Skin epidermis (tissue), 12 donors: ENCODE measurements at regions not wholly inside any gene's neighbourhood (a gene's known extent, or its start where the extent isn't known, plus 50 kb on each side); places are given as distances from the start of the nearest gene placed in this dataset.
"Not testable (repeated sequence)": the region's sequence is repeated elsewhere in the genome, so short reads cannot be mapped to it uniquely, and the experiment has no call there.

ENCODE experiments used
- H3K27ac ChIP-seq, 21 experiments: fragments of 200-600 bp; sonication (generic) in 11 of 21; one replicate each; pipeline ENCODE4 v1.5.0; 2020; ENCODE audit warnings: mild to moderate bottlenecking in 3 of 21, inconsistent platforms in 2 of 21, moderate library complexity in 2 of 21
- H3K4me3 ChIP-seq, 7 experiments: fragments of 200-600 bp; sonication (generic) in 2 of 7; one replicate each; pipeline ENCODE4 v1.5.0; 2020; ENCODE audit warnings: inconsistent platforms in 2 of 7, mild to moderate bottlenecking in 2 of 7, moderate library complexity in 1 of 7

DNA sequence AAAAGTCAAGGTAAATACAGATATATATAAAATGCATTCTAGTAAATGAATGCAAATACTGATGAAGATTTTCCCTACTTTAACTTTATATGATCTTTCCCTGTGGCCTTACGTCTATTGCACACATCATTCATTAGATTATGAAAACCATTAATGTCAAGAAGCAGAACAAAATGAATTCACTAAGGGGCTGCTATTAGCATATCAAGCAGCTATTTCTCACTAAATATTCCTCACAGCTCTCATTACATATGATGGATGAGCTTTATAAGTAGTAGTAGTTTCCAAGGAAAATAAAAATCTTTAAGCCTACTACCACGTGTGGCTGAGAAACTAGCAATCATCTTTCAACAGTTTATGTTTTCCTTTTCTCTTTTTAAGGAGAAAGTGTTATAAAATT lies 702.8 kb upstream of the SLC39A10 start:
- Histone ChIP-seq H3K4me3 (no peak overlapping the region), H3K27ac (no peak overlapping the region)

DNA sequence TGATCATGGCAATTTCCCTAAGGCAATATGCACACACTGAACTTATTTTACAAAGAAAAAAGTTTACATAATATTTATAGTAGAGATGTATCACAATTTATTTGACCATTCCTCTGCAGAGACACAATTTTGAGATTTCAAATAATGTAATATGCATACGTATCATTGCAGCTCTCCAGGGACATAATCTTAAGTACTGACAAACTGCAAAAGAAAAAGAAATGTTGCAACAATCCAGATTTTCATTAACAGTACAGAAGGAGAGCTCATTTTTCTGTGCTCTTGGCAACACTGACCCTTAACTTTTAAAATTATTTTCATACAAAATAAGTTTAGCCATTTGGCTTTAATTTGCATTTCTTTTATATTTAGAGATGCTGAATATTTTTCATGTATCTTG lies 710.2 kb upstream of the SLC39A10 start:
- Histone ChIP-seq H3K27ac (no peak overlapping the region), H3K4me3 (no peak overlapping the region)

DNA sequence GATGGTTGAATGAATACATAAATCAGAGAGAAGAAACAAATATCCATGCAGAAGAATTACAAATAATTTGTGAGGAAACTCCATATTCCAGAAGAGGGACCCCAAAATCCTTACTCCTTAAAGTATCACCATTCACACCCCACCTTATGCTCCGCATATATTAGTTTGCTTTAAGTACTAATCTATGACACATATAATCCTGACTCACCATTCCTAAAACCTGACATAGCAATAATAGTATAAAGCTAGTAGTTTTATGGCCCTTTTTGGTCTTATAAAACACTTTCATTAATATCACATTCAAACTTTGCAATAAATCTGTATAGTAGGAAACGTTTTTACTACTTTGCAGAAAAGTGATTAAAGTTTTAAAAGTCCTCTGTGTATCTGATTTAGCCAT lies 719.0 kb upstream of the SLC39A10 start:
- H3K4me3 ChIP-seq: no peak overlapping the region
- H3K27ac ChIP-seq: no peak overlapping the region

DNA sequence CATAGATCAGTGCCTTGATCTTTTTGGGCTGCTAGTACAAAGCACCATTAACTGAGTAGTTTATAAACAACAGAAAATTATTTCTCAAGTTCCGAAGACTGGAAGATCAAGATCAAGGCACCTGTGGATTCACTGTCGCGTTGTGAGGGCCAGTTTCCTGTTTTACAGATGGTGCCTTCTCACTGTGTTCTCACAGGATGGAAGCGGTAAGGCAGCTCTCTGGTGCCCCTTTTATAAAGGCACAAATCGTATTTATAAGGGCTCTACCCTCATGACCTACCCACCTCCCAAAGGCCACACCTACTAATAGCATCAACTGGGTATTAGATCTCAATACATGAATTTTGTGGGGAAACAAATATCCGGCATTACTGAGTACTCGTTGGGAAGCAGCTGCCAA lies 729.5 kb upstream of the SLC39A10 start:
- Histone ChIP-seq H3K27ac (no peak overlapping the region), H3K4me3 (no peak overlapping the region)

DNA sequence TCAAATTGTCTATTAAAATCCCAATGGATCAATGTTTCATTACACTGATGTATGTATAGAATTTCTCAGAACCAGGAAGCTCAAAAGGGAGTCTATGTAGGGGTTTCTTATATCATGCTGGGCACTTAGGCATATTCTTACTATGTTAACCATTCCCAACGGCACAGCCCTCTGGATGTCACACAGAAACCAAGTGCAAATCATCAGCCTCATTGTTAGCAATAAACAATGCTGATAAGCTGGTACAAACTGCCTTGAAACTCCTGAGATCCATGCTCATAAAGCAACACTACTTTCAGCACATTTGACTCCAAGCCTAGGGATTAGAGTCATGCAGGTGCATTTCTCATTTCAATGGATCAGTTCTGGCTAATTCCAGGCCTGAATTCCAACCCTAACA lies 730.2 kb upstream of the SLC39A10 start:
- H3K27ac ChIP-seq: no peak overlapping the region
- no peak overlapping the region for H3K4me3 ChIP-seq

DNA sequence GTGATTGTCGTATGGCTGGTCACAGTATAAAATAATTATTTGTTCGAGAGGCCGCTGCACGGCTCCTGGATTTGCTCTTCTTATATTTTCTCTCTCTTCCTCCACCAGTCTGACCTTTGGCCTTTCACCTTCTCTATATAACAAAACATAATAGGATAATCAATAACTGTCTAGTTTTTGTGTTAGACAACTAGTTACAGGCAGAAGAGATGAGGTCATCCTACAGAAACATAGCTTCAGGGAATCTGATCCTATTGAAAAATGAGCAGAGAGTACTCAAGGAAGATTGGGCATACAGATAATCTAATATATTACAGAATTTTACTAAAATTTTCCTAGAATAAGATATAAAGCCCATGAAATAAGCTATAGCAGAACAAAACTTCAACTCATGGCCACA lies 731.3 kb upstream of the SLC39A10 start:
- Histone ChIP-seq H3K4me3 (no peak overlapping the region), H3K27ac (no peak overlapping the region)

DNA sequence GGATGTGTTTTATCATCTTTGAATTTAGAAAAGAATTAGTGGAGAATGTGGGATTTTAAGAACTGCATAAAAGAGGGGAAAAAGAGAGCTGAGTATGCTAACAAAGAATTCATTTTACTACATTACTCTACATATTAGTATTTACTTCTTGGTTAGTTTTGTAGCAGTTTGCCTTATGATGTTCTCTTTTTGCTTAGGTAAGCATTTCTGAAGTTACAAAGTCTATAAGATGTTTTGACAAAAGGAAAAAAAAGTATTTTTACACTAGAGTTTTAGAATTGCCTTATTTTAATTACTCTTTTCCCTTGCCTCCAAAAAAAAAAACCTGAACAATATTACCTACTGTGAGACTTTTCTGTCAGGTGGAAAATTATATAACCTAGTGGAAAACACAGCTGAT lies 739.5 kb upstream of the SLC39A10 start:
- H3K27ac ChIP-seq: no peak overlapping the region

DNA sequence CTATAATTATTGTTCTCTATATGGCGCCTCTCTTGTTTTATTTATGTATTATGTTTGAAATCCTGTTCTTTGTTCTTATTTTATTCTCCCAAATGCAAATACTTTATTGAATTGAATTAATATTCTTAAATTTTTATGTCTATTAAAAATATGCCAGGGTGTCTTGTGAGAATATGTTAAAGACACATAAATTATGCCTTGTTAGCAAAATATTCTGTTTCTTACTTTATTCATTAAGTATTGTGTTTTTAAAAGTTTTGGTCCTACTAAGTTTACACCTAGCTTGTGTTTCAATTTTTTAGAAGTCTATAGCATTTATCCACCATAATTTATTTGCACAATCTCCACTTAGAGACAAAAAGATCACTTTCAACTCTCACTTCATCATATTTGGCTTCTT lies 741.5 kb upstream of the SLC39A10 start:
- Histone ChIP-seq H3K4me3 (no peak overlapping the region), H3K27ac (no peak overlapping the region)

More for the DNA sequence above, 739.5 kb upstream of the SLC39A10 start:
- no peak overlapping the region for H3K4me3 ChIP-seq

DNA sequence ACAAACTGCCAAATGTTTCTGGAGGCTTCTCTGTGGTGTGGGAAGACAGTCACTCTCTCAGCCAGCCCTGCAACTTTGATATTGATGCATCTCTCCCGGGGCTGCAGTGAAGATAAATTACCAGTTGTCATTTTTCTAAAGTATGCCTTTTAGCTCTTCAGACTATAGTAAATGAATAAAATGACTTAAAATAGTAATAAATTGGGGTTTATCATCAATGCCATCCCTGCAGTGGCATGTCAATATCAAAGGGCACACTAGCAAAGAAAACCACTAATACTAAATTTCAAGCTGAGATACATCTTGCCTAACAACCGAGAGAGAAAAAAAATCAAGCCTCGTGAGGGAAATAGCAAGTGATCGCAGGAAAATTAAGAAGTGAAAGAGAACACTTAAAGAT lies 749.5 kb upstream of the SLC39A10 start:
- Histone ChIP-seq H3K27ac (no peak overlapping the region), H3K4me3 (no peak overlapping the region)

DNA sequence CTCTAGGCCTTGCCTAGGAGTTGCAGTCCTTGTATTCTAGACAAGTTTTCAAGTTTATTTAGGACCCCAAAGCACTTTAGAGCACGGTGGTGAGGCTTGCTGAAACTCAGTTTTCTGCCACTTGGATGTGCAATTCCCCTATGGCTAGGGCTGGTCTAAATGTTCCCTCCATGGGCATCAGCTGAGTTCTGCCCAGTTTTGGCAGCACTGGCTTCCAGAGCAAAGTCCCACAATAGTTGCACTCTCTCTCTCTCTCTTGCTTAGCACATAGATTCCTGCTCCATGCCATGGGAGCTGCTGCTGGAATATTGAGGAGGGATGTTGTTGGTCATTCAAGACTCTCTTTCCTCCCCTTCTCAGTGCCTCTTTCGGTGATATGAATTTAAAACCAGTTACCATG lies 760.2 kb upstream of the SLC39A10 start:
- H3K27ac ChIP-seq: no peak overlapping the region
- H3K4me3 ChIP-seq: no peak overlapping the region

DNA sequence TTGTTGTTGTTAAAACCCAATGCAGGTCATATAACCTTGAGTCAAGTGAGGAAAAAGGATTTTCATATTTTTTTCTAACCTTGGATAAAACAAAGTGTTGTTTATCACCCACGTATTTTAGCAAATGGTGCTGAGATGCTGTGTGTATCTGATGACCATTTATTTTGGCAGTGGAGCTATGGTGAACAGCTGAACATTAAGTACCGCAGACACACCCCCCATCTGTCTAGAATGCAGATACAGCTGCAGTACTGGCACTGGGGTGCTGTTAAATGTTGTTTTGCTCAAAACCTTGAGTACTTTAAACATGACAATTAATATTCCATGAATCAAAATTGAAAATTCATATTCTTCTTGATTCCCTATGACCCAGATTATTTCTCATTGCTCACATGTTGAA lies 773.3 kb upstream of the SLC39A10 start:
- no peak overlapping the region for H3K4me3 ChIP-seq

DNA sequence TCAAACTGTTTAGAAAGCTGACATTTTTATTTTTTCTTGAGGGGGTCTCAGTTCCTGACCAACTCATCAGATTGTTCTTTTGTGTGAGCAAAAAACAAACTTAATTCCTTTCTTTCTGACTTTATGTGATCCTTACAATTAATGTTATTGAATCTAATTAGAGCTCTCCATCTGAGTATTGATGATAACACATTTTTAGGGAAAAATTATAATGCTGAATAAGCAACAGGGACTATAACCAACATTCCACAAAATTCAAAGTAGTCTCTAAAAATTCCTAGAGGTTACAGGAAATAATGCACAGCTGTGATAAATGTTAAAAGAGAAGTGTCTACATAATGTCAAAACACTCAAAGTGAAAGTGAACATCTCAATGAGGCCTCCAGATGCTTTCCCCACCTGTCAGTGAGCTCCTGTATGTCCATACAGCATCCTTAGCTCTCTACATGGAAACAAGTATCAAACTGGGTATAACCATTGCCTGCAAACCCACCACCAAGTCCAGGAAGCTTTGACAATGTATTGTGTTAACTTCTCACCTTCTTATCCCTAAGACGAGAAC lies 786.0 kb upstream of the SLC39A10 start:
- H3K4me3 ChIP-seq: no peak overlapping the region
- H3K27ac ChIP-seq: no peak overlapping the region

More for the DNA sequence above, 773.3 kb upstream of the SLC39A10 start:
- no peak overlapping the region for H3K27ac ChIP-seq

DNA sequence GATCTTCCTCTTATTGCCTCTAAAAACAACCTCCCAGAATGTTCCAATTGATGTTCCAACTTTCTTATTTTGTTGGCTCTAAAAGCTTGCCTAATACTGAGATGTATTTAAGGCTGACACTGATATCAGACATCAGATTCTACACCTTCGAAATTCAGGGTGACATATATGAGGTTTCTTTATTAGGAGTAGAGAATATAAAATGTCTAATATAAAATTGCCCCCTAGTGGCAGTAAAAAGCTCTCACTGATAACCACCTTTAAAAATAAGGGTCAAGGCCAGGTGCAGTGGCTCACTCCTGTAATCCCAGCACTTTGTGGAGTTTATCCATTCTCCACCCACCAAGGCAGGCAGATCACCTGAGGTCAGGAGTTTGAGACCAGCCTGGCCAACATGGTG lies 789.7 kb upstream of the SLC39A10 start:
- no peak overlapping the region for H3K27ac ChIP-seq
- no peak overlapping the region for H3K4me3 ChIP-seq

DNA sequence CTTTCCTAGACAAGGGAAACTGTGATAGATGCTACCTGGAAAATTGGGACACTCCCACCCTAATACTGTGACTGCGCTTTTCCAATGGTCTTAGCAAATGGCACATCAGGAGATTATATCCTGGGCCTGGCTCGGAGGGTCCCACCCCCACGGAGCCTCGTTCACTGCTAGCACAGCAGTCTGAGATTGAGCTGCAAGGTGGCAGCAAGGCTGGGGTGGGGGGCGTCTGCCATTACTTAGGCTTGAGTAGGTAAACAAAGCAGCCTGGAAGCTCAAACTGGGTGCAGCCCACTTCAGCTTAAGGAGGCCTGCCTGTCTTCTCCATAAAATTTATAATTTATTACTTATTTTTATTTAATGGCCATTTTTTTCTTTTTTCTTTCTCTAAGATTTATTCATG lies 802.1 kb upstream of the SLC39A10 start:
- H3K4me3 ChIP-seq: no peak overlapping the region
- H3K27ac ChIP-seq: no peak overlapping the region

DNA sequence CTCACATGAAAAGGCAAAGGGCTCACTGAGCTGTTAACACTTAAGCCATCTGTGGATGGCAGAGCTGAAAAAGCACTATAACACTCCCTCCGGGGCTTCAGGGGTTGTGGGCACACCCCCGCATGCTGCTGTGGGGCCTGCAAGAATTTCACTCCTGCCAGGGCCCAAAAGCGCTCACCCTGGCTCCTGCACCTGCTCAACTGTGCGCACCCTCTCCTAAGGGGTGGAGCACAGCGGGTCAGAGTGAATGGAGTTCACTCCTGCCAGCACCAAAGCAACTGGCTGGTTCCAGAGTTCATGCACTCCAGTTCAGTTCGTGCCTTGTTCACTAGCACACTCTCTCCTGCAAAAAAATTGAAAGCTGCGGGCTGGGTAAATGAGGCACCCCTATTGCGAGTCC lies 814.2 kb upstream of the SLC39A10 start:
- H3K4me3 ChIP-seq: no peak overlapping the region
- no peak overlapping the region for H3K27ac ChIP-seq

DNA sequence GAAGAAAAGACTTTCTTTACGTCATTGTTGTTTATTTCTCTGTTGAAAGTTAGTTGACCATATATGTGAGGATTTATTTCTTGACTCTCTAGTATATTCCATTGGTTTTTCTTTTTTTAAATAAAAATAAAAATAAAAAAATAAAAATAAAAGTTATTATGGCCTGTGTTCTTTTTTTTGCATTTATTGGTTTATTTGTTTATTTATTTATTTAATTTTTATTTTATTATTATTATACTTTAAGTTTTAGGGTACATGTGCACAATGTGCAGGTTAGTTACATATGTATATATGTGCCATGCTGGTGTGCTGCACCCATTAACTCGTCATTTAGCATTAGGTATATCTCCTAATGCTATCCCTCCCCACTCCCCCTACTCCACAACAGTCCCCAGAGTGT lies 822.7 kb upstream of the SLC39A10 start:
- not testable (repeated sequence) for H3K27ac ChIP-seq, H3K4me3 ChIP-seq

DNA sequence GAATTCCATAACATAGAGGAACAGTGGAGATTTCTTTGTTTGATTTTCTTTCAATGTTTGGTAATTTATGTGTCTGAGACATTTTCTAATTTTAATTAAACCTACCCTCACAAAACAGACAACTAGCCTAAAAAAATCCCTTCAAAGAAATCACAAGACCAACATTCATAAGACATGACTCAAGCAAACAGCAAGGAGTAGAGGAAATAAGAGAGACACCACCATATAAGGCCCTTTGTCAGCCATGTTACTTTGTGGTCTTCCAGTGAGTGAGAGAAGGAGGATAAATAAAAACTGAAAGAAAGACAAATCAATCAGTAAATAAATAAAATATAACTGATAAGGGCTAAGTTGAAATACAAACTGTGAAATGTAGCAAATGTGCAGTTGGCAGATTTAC lies 830.8 kb upstream of the SLC39A10 start:
- Histone ChIP-seq H3K27ac (no peak overlapping the region), H3K4me3 (no peak overlapping the region)

DNA sequence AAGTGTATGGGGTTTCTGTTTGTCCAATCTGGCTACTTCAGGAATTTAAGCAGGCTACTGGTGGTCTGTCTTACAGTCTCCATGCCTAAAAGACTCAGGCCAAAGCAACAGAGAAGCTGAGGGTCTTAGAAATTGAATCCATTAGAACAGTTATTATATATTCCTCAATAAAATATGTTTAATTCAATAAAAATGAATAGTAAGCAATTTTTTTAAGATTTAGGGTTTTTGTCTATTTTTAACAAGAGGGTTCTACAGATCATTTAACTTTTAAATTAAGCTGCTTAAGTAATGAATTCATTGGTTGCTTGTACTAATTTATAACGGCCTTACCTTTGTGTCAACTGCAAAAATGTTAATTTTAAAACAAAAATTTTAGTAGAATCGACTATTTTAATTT lies 832.6 kb upstream of the SLC39A10 start:
- Histone ChIP-seq H3K27ac (no peak overlapping the region), H3K4me3 (no peak overlapping the region)

DNA sequence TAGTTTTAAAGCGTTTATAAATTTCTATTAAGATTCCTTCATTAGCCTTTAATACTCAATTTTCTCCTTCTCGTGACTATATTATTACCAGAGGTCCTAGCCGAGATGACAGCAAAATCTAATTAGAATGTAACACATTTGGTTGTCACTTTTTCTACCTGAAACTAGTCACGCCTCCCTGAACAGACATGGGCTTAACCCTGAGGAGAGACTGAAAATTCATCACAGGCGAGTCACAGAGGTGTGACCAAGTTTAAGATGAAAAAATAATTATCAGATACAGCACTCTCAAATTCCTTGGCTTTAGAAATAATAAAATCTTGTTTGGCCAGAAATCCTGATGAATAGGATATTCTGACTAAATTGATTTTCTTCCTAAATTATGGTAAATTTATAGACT lies 834.4 kb upstream of the SLC39A10 start:
- Histone ChIP-seq H3K4me3 (no peak overlapping the region), H3K27ac (no peak overlapping the region)

DNA sequence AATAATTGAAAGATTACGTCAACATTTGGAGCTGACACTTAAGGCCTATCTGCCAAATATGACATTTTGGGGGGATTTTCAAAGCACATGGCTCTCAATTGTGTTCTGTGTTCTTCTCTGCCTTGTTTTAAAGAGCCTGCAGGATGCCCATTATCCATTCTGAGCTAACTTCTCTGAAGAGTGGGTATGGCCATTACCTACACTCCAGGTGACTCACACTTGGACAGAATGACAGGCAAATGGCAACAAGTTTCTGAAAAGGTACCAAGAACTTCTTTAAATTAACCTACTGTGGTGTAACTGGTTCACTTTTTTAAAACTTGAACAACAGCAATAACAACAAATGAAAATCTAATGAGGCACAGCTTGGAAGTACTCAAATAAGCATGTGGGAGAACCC lies 834.9 kb upstream of the SLC39A10 start:
- no peak overlapping the region for H3K4me3 ChIP-seq
- no peak overlapping the region for H3K27ac ChIP-seq

DNA sequence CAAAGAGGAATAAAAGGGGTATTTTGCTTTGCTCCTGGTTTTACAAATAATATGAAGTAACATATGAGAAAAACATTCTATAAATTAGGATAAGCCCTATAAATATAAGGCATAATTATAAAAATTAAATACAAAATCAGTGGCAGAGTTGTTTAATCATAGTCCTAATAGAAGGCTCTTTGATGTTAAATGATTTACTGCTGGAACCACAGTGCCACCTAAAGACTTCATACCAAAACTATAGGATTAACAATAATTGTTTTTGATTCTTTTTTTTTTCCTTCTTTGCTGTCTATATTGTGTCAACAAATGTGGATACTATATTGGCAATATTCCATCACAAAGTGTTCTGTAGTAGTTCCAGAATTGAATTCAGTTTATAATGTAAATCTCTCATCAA lies 837.7 kb upstream of the SLC39A10 start:
- H3K27ac ChIP-seq: no peak overlapping the region
- H3K4me3 ChIP-seq: no peak overlapping the region

DNA sequence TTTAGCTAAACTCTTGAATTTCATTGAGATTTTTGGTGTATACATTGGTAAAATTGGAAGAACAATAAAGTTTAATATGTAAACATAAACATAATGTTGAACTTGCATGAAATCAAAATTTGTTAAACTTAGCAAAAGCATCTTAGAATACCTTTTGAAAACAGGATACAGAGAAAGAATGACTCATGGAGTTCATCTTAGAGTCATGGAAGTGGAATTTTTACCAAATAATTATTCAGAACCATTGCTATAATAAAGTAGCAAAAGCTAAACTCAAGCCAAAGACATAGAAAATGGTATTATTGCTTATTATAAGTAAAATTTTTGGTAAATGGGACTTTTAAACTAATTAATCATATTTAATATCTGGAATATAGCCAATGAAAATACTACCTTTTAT lies 841.6 kb upstream of the SLC39A10 start:
- no peak overlapping the region for H3K27ac ChIP-seq
- no peak overlapping the region for H3K4me3 ChIP-seq

DNA sequence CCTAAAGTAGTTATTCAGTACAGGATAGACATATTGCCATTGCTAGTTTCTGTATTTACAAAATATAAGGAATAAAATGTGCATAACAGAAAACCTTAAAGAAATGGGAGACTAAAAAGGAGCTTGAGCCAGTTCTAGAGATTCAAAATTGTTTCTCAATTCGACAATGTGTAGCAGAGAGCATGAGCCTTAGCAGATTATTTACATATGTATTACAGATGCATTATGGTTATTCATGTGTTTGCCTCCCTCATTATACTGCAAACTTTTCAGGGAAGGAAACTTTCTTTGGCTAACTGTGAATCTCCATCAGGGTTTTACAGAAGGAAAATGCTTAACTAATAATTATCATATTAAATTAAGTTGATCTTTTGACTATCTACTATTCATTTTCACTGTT lies 854.4 kb upstream of the SLC39A10 start:
- no peak overlapping the region for H3K4me3 ChIP-seq
- H3K27ac ChIP-seq: no peak overlapping the region
